ENCODE measurements at regions not wholly inside any gene's neighbourhood (a gene's known extent, or its start where the extent isn't known, plus 50 kb on each side); places are given as distances from the start of the nearest gene placed in this dataset.
"Not testable (repeated sequence)": the region's sequence is repeated elsewhere in the genome, so short reads cannot be mapped to it uniquely, and the experiment has no call there.

GRCh38 chr5:19143935-19144334 lies 844.1 kb downstream of the CDH18 start:
- peak; percentile 14 for DNase-seq

- DNase-seq, result no peak
Observed at GRCh38 chr5:19169426-19169825, 818.6 kb downstream of the CDH18 start.

- no peak for DNase-seq
Observed at GRCh38 chr5:19172926-19173470, 815.0 kb downstream of the CDH18 start.

GRCh38 chr5:19175776-19176570 lies 812.0 kb downstream of the CDH18 start:
- no peak for DNase-seq

GRCh38 chr5:19179571-19179970 lies 808.4 kb downstream of the CDH18 start:
- peak; percentile 14 for DNase-seq

- no peak for DNase-seq
Observed at GRCh38 chr5:19189176-19189575, 798.8 kb downstream of the CDH18 start.

GRCh38 chr5:19193631-19194030 lies 794.4 kb downstream of the CDH18 start:
- no peak for DNase-seq

- no peak for DNase-seq
Observed at GRCh38 chr5:19196631-19197030, 791.4 kb downstream of the CDH18 start.

GRCh38 chr5:19200251-19200650 lies 787.7 kb downstream of the CDH18 start:
- DNase-seq, result no peak

GRCh38 chr5:19208397-19208796 lies 779.6 kb downstream of the CDH18 start:
- no peak for DNase-seq

- no peak for DNase-seq
Observed at GRCh38 chr5:19210886-19211285, 777.1 kb downstream of the CDH18 start.

- no peak for DNase-seq
Observed at GRCh38 chr5:19229179-19229835, 758.7 kb downstream of the CDH18 start.

- DNase-seq, result no peak
Observed at GRCh38 chr5:19233573-19233972, 754.4 kb downstream of the CDH18 start.

- no peak for DNase-seq
Observed at GRCh38 chr5:19235101-19235584, 752.9 kb downstream of the CDH18 start.

GRCh38 chr5:19240170-19240569 lies 747.8 kb downstream of the CDH18 start:
- DNase-seq, result no peak

- no peak for DNase-seq
Observed at GRCh38 chr5:19241690-19242089, 746.3 kb downstream of the CDH18 start.

GRCh38 chr5:19246191-19246590 lies 741.8 kb downstream of the CDH18 start:
- DNase-seq, result not testable (repeated sequence)

GRCh38 chr5:19247302-19247701 lies 740.7 kb downstream of the CDH18 start:
- DNase-seq, result no peak

- no peak for DNase-seq
Observed at GRCh38 chr5:19256036-19256435, 732.0 kb downstream of the CDH18 start.

GRCh38 chr5:19258686-19259085 lies 729.3 kb downstream of the CDH18 start:
- no peak for DNase-seq

GRCh38 chr5:19261879-19262278 lies 726.1 kb downstream of the CDH18 start:
- no peak for DNase-seq

- no peak for DNase-seq
Observed at GRCh38 chr5:19264821-19265220, 723.2 kb downstream of the CDH18 start.

GRCh38 chr5:19266791-19267190 lies 721.2 kb downstream of the CDH18 start:
- DNase-seq, result no peak

- no peak for DNase-seq
Observed at GRCh38 chr5:19270153-19270552, 717.8 kb downstream of the CDH18 start.
